Cerebellar cortex (tissue), 1 donor: ENCODE measurements at regions not wholly inside any gene's neighbourhood (a gene's known extent, or its start where the extent isn't known, plus 50 kb on each side); places are given as distances from the start of the nearest gene placed in this dataset.
A peak's percentile ranks its signal among the peaks of the same experiment; 100 is the strongest.

Experiments used
- DNase-seq: peaks from one replicate; pipeline ENCODE4 v3.0.0-alpha.2; 2015; ENCODE audit warnings: low spot score

DNA sequence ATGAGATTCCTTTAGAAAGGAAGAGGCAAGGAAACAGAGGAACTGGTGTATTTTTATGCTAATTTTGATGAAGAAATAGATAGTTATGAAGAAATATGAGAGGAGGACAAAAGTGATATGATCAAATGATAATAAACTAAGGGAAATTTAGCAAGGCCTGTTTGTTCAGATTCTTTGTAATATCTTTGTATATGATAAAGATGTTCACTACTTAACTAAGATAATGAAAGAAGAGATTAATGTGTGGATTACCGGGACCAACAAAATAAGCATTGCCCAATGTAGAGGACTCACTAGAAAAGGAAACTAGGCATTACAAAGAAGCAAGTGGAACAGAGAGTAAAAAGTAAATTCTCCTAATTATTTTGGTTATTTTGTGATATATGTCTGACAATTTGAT is 99.0 kb upstream of the FIGN start:
- no peak for DNase-seq

DNA sequence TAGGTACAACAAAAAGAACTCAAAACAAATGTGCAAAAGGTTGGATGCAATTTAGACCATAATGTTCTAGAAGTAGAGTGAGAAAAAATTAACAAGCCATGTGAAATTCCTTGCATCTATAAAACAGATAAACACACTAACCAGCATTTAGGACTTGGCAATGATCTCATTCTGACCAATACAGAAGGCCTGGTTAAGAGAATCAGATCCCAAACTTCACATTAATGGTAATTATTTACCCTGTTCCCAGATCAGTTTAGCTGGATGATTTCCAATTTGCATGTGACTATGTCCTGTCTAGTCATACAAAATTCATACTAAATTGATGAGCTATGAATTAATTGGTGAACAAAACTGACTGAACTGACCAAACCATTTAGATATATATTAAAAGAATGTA is 98.4 kb upstream of the FIGN start:
- no peak for DNase-seq

DNA sequence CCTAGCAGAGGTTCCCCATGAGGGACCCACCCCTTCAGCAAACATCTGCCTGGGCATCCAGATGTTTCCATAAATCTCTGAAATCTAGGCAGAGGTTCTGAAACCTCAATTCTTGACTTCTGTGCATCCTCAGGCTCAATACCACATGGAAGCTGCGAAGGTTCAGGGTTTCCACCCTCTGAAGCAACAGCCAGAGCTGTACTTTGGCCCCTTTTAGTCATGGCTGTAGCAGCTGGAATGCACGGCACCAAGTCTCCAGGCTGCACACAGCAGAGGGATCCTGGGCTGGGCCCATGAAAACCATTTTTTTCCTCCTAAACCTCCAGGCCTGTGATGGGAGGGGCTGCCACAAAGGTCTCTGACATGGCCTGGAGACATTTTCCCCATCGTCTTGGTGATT is 93.0 kb upstream of the FIGN start:
- no peak for DNase-seq

DNA sequence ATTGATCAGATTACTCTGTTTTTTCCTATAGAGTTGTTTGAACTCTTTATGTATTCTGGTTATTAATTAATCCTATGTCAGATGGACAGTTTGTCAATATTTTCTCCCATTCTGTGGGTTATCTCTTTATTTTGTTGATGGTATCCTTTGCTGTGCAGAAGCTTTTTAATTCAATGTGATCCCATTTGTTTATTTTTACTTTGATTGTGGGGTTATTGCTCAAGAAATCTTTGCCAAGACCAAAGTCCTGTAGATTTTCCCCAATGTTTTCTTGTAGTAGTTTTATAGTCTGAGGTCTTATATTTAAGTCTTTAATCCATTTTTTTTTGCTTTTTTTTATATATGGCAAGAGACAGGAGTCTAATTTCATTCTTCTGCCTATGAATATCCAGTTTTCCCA is 86.2 kb upstream of the FIGN start:
- no peak for DNase-seq

DNA sequence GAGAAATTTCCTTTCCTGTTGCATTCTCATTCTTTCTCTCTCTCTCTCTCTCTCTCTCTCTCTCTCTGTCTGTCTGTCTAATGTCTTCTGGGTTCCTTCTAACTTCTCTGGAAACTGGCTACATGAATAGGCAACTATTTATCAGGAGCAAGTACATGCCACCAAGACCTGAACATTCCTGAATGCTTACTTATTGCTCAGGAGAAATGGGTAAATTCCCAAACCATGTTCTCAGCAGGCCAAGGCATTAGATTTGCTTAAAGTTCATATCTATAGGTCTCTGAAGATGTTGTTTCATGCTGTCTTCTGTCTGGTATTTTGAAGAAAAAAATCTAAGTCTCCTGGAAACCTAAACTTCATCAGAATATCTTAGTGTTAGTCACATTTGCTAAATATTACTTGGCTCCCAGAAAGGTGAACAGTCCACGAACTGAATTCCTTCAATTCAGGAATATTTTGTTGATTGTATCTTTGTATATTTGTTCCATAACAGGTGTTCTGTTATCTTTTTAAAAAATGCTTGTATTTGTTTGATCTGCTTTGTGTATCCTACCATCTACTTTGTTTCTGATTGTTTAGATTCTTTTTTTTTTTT is 77.2 kb upstream of the FIGN start:
- no peak for DNase-seq

DNA sequence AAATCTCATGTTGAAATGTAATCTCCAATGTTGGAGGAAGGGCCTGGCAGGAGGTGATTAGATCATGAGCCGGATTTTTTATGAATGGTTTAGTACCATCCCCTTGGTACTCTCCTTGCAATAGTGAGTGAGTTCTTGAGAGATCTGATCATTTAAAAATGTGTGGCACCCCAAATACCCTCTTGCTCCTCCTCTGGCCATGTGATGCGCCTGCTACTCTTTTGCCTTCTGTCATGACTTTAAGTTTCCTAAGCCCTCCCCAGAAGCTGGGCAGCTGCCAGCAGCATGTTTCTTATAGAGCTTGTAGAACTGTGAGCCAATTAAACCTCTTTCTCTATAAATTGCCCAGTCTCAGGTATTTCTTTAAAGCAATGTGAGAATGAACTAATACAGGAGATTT is 72.6 kb upstream of the FIGN start:
- DNase-seq = no peak

DNA sequence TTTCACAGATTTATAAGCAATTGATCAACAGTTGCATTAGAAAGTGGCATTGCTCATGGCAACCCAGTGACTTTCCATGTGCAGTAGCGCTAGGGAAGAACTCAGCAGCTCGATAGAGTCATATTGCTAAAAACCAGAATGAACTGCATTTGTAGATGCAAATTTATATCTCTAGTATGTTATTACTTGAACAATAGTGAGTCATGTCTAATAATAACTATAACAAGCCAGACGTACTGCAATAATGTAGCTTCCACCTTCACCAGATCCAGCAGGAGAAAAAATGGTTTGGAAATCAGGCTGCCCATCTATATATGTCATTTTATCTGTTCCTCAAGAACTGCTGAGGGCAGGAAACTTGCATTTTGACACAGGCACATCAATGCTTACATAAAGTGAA is 66.5 kb upstream of the FIGN start:
- DNase-seq = no peak

DNA sequence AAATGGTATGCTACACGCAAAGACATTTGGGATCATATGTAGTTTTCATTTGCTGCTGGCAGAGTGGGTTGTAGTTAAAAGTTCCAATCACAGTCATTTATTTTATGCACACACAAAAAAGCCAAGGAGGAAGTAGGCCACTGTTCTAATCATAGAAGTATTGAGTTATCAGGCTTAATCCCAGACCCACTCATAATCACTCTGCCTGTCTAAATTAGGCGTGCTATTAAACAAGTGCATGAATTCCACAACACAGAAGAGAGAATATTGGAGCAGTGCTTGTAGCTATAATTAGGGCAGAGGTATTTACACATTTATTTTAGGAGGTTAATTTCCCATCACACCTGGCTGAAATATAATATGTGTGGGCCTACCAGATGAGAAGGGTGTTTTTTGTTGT is 65.7 kb upstream of the FIGN start:
- no peak for DNase-seq

DNA sequence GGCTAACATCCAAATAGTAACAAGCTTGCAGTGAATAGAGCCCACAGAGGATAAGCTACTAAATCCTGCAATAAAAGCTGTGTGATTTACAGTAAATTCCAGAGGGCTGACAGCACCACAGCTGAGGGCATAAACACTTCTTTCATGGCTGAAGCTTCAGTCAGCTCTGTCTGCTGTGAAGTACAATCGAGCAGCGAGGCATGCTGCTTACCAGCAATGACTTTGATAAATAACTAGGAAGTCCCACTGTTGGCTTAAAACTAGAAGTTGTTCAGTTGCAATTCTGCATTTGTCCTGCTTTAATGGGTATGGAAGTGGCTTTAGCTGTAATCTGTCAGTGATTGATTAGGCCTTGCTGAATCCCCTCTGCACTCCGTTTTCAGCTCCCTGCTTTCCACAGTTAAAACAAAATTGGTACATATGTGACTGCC is 65.2 kb upstream of the FIGN start:
- DNase-seq = peak; percentile 5

DNA sequence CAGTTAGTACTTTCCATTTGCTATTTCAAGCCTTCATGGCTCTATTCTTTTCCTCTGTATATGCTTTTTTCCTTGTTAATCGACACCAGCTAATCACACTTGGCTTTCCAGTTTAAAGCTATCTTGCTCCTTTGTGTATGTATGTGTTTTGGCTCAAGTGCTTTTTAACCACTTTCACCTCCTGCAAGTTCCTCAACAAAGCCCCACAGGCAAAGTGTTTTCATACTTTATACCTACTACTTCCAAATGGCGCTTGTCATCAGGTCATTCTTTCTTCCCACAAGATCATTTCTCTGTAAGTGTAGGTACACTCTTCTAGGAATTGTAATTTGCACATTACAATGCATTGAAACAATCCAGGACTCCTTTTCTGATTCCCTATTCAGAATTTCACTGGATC is 64.0 kb upstream of the FIGN start:
- DNase-seq = no peak

DNA sequence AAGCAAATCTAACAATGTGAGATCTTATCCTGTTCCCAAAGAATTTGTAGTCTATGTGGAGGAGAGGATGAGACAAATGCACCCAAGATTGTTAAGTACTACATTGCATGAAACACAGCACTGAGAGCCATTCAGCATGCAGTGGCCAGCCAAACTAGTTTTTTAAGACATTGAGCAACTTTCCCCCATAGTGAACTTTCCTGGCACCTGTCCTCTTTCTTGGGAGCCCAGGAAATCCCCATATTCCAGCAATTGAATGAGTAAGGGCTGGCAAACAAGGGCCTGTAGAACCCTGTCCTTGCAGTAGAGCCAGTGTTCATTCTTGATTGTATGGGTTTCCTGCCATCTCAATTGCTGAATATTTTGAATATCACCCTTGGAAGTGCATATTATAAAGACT is 58.8 kb upstream of the FIGN start:
- DNase-seq = no peak
